A673 (cell line): ENCODE measurements at regions not wholly inside any gene's neighbourhood (a gene's known extent, or its start where the extent isn't known, plus 50 kb on each side); places are given as distances from the start of the nearest gene placed in this dataset.

Experiments
- BruUV-seq: library from RNA; stranded (reverse); fragments of 400-500 nt; replicated peaks from 2 replicates; lab custom pipeline; 2021; lab: Mats Ljungman, UMichigan
- CTCF ChIA-PET: fragments of 300-600 bp; sonication (Branson Sonifier 250); formaldehyde crosslinking; loops from one replicate; lab custom pipeline; 2022; ENCODE audit warnings: antibody characterized with exemption; lab: Charles Lee
- POLR2A ChIA-PET: fragments of 300-600 bp; sonication (Branson Sonifier 250); formaldehyde crosslinking; loops from one replicate; lab custom pipeline; 2022; ENCODE audit warnings: antibody characterized with exemption; ENCODE audit not compliant: low non-redundant PET; lab: Charles Lee
- DNase-seq: peaks from one replicate; pipeline ENCODE4 v3.0.0-alpha.2; 2015; ENCODE audit warnings: low spot score
- H3K27ac ChIP-seq: fragments of 200-600 bp; sonication (generic); 2 replicates; pipeline ENCODE4 v1.5.1; 2016; ENCODE audit warnings: mixed run types, low read depth, mild to moderate bottlenecking, mixed read lengths, antibody characterized with exemption, low read length; ENCODE audit not compliant: poor library complexity, severe bottlenecking
- H3K27me3 ChIP-seq: fragments of 200-600 bp; sonication (generic); replicated peaks from 2 replicates; pipeline ENCODE4 v1.6.1; 2017; ENCODE audit warnings: mixed run types, low read depth, mild to moderate bottlenecking, mixed read lengths, antibody characterized with exemption, low read length; ENCODE audit not compliant: insufficient read depth, poor library complexity
- H3K36me3 ChIP-seq: fragments of 200-600 bp; sonication (generic); 2 replicates; pipeline ENCODE4 v1.6.1; 2016; ENCODE audit warnings: mixed run types, mild to moderate bottlenecking, mixed read lengths, antibody characterized with exemption, low read length; ENCODE audit not compliant: insufficient read depth, poor library complexity, severe bottlenecking
- H3K4me1 ChIP-seq: fragments of 200-600 bp; sonication (generic); 2 replicates; pipeline ENCODE4 v1.6.1; 2017; ENCODE audit warnings: mixed run types, mild to moderate bottlenecking, mixed read lengths, antibody characterized with exemption, low read length; ENCODE audit not compliant: insufficient read depth, poor library complexity, severe bottlenecking
- H3K4me3 ChIP-seq: fragments of 200-600 bp; sonication (generic); 2 replicates; pipeline ENCODE4 v1.5.1; 2016; ENCODE audit warnings: low read depth, mixed run types, mild to moderate bottlenecking, mixed read lengths, low read length; ENCODE audit not compliant: poor library complexity, severe bottlenecking
- H3K9me3 ChIP-seq: fragments of 200-600 bp; sonication (generic); 2 replicates; pipeline ENCODE4 v1.6.1; 2016; ENCODE audit warnings: mixed run types, low read depth, mild to moderate bottlenecking, mixed read lengths, antibody characterized with exemption, low read length; ENCODE audit not compliant: poor library complexity, severe bottlenecking
- CTCF ChIP-seq: fragments of 300-800, 200-600 bp; sonication (generic); conservative IDR thresholded peaks from 2 replicates; pipeline ENCODE4 v1.5.1; 2017; ENCODE audit warnings: low read depth, mild to moderate bottlenecking, antibody characterized with exemption, low read length, moderate library complexity, mixed read lengths
- EZH2 ChIP-seq: fragments of 200-600 bp; sonication (generic); IDR thresholded peaks from 2 replicates; pipeline ENCODE4 v1.6.1; 2017; ENCODE audit warnings: borderline replicate concordance, low read depth, mild to moderate bottlenecking, mixed read lengths, antibody characterized with exemption, low read length; ENCODE audit not compliant: poor library complexity, severe bottlenecking
- intact Hi-C: fragments of 100-400 bp; cut with micrococcal nuclease; formaldehyde crosslinking; loops from one replicate; pipeline ENCODE4 v1.10.0; 2022; ENCODE audit not compliant: unreplicated experiment

- no peaks in the 10 kb centered on the region for H3K4me1 ChIP-seq
- no peaks in the 10 kb centered on the region for H3K9me3 ChIP-seq
- no peak overlapping the region for H3K4me3 ChIP-seq
- no peaks in the 10 kb centered on the region for H3K27me3 ChIP-seq
- ChIA-PET CTCF (no interaction called here), POLR2A (no interaction called here)
- BruUV-seq = no TSS peak
- H3K27ac ChIP-seq = no peak overlapping the region
- no peak for TF ChIP-seq EZH2
- no peak for TF ChIP-seq CTCF
- no peak for DNase-seq
- H3K36me3 ChIP-seq = no peaks in the 10 kb centered on the region
- intact Hi-C loops = no loop called here
Measured at GRCh38 chr1:212228591-212229119, 56.6 kb upstream of the PPP2R5A start.

GRCh38 chr1:212229654-212230053 lies 55.6 kb upstream of the PPP2R5A start:
- intact Hi-C loops = no loop called here
- POLR2A ChIA-PET = no interaction called here
- no TSS peak for BruUV-seq

GRCh38 chr1:212230329-212230728 lies 54.9 kb upstream of the PPP2R5A start:
- no peaks in the 10 kb centered on the region for H3K36me3 ChIP-seq
- no peak for DNase-seq
- POLR2A ChIA-PET = no interaction called here
- CTCF ChIA-PET = no interaction called here
- H3K4me1 ChIP-seq = no peaks in the 10 kb centered on the region
- intact Hi-C loops = no loop called here
- no peaks in the 10 kb centered on the region for H3K27me3 ChIP-seq
- H3K9me3 ChIP-seq = no peaks in the 10 kb centered on the region
- no peak overlapping the region for H3K4me3 ChIP-seq
- no TSS peak for BruUV-seq
- no peak overlapping the region for H3K27ac ChIP-seq
- TF ChIP-seq EZH2 = no peak
- no peak for TF ChIP-seq CTCF

More at GRCh38 chr1:212229654-212230053, 55.6 kb upstream of the PPP2R5A start:
- CTCF ChIA-PET = no interaction called here
- H3K27me3 ChIP-seq = no peaks in the 10 kb centered on the region
- H3K9me3 ChIP-seq = no peaks in the 10 kb centered on the region
- H3K4me3 ChIP-seq = no peak overlapping the region
- no peak for TF ChIP-seq CTCF
- no peak for TF ChIP-seq EZH2
- H3K27ac ChIP-seq = no peak overlapping the region
- no peak for DNase-seq
- H3K36me3 ChIP-seq = no peaks in the 10 kb centered on the region
- H3K4me1 ChIP-seq = no peaks in the 10 kb centered on the region
